ENCODE measurements at regions not wholly inside any gene's neighbourhood (a gene's known extent, or its start where the extent isn't known, plus 50 kb on each side); places are given as distances from the start of the nearest gene placed in this dataset.

- no peak for DNase-seq (ENCODE audit: low spot score)
These were observed 158.6 kb upstream of the BDNF start for GRCh38 chr11:27858866-27859265.

GRCh38 chr11:27857588-27857987, 157.3 kb upstream of the BDNF start:
- no peak for DNase-seq (ENCODE audit: low spot score)

GRCh38 chr11:27857014-27857413, 156.8 kb upstream of the BDNF start:
- DNase-seq (ENCODE audit: low spot score) = no peak

GRCh38 chr11:27848423-27848822, 148.2 kb upstream of the BDNF start:
- DNase-seq (ENCODE audit: low spot score) = no peak

GRCh38 chr11:27847496-27847895, 147.2 kb upstream of the BDNF start:
- peak; percentile 45 for DNase-seq (ENCODE audit: low spot score)

GRCh38 chr11:27842290-27842689, 142.0 kb upstream of the BDNF start:
- no peak for DNase-seq (ENCODE audit: low spot score)

GRCh38 chr11:27841023-27841422, 140.8 kb upstream of the BDNF start:
- DNase-seq (ENCODE audit: low spot score) = no peak

- no peak for DNase-seq (ENCODE audit: low spot score)
These were observed 139.1 kb upstream of the BDNF start for GRCh38 chr11:27839226-27839913.

- DNase-seq (ENCODE audit: low spot score) = no peak
These were observed 138.4 kb upstream of the BDNF start for GRCh38 chr11:27838674-27839073.

GRCh38 chr11:27837895-27838563, 137.8 kb upstream of the BDNF start:
- DNase-seq (ENCODE audit: low spot score) = no peak

GRCh38 chr11:27830206-27830605, 130.0 kb upstream of the BDNF start:
- DNase-seq (ENCODE audit: low spot score) = no peak

GRCh38 chr11:27820249-27820648, 120.0 kb upstream of the BDNF start:
- no peak for DNase-seq (ENCODE audit: low spot score)

- DNase-seq (ENCODE audit: low spot score) = no peak
These were observed 115.9 kb upstream of the BDNF start for GRCh38 chr11:27816197-27816596.

- DNase-seq (ENCODE audit: low spot score) = no peak
These were observed 112.1 kb upstream of the BDNF start for GRCh38 chr11:27812341-27812740.

GRCh38 chr11:27807596-27807995, 107.3 kb upstream of the BDNF start:
- no peak for DNase-seq (ENCODE audit: low spot score)

GRCh38 chr11:27806122-27806521, 105.9 kb upstream of the BDNF start:
- no peak for DNase-seq (ENCODE audit: low spot score)

GRCh38 chr11:27795955-27796861, 96.0 kb upstream of the BDNF start:
- no peak for DNase-seq (ENCODE audit: low spot score)

GRCh38 chr11:27786864-27787263, 86.6 kb upstream of the BDNF start:
- no peak for DNase-seq (ENCODE audit: low spot score)

- no peak for DNase-seq (ENCODE audit: low spot score)
These were observed 86.1 kb upstream of the BDNF start for GRCh38 chr11:27786331-27786730.

- no peak for DNase-seq (ENCODE audit: low spot score)
These were observed 83.6 kb upstream of the BDNF start for GRCh38 chr11:27783701-27784355.

GRCh38 chr11:27777033-27777432, 76.8 kb upstream of the BDNF start:
- no peak for DNase-seq (ENCODE audit: low spot score)

GRCh38 chr11:27773884-27774283, 73.6 kb upstream of the BDNF start:
- DNase-seq (ENCODE audit: low spot score) = no peak

Measured in globus pallidus (tissue), 1 donor.